ENCODE measurements at regions not wholly inside any gene's neighbourhood (a gene's known extent, or its start where the extent isn't known, plus 50 kb on each side); places are given as distances from the start of the nearest gene placed in this dataset.

DNA sequence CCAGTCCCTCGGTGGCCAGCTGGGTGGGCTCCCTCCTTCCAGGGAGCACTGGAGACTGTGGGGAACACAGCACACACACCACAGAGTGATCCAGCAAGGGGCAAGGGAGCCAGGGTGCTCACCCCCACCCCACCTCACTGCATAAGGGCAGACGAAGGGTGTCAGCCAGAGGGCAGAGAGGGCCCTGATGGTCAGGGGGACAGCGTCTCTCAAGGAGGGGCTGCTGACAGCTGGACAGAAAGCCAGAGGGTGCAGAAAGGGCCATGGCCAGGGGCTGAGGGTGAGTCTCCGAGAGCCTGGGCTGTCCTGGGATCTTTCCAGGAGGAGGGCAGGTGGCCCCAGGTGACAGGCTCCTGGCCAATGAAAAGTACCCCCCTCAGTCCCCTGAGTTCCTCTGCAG, 73.4 kb upstream of the PMEPA1 start:
- CTCF ChIA-PET = no interaction called here
- Histone ChIP-seq H3K79me2 (ENCODE audit: control insufficient read depth, insufficient read depth, low read length) (no peaks in the 10 kb centered on the region), H2AFZ (ENCODE audit: control insufficient read depth, low read depth, low read length) (no peak overlapping the region), H3K27me3 (replicated peaks in 1 of 2; ENCODE audit: control insufficient read depth in 2 of 2, insufficient read depth in 2 of 2, low read length in 1 of 2) (no peaks in the 10 kb centered on the region), H3K4me2 (ENCODE audit: control insufficient read depth, insufficient read depth) (no peak overlapping the region), H3K9me3 (replicated peaks; ENCODE audit: control insufficient read depth, insufficient read depth, low read length) (no peaks in the 10 kb centered on the region), H4K20me1 (ENCODE audit: control insufficient read depth, insufficient read depth) (no peaks in the 10 kb centered on the region), H3K9ac (ENCODE audit: control insufficient read depth, insufficient read depth, low read length) (no peak overlapping the region), H3K36me3 (ENCODE audit: control insufficient read depth in 2 of 2, insufficient read depth in 2 of 2, low read length in 1 of 2) (no peaks in the 10 kb centered on the region), H3K27ac (ENCODE audit: control insufficient read depth, insufficient read depth) (no peak overlapping the region), H3K4me1 (ENCODE audit: control insufficient read depth, insufficient read depth, low read length) (no peaks in the 10 kb centered on the region), H3K4me3 (no peak overlapping the region)
- WGBS (ENCODE audit: insufficient coverage, insufficient replicate concordance, low lambda C conversion rate, missing lambda C conversion rate) = 12% methylated on average over 4 of the region's 4 CpGs
- no TSS peak for BruUV-seq (replicated peaks)
- no peak for FAIRE-seq
- no peak for ATAC-seq
- intact Hi-C loops (cut with micrococcal nuclease; ENCODE audit: unreplicated experiment) (no loop called here), in situ Hi-C loops (cut with MboI) (no loop called here)
- SMC1A ChIA-PET (ENCODE audit: uncharacterized antibody, unreplicated experiment) = no interaction called here
- RAD21 ChIA-PET (ENCODE audit: unreplicated experiment) = no interaction called here
- no peak for TF ChIP-seq EGR1 (IDR thresholded peaks at IDR 0.05; ENCODE audit: borderline replicate concordance in 1 of 2, low read depth in 2 of 2, low read length in 2 of 2)
- POLR2A ChIA-PET = no interaction called here
- no peak for DNase-seq (ENCODE audit: low read depth, low spot score)

DNA sequence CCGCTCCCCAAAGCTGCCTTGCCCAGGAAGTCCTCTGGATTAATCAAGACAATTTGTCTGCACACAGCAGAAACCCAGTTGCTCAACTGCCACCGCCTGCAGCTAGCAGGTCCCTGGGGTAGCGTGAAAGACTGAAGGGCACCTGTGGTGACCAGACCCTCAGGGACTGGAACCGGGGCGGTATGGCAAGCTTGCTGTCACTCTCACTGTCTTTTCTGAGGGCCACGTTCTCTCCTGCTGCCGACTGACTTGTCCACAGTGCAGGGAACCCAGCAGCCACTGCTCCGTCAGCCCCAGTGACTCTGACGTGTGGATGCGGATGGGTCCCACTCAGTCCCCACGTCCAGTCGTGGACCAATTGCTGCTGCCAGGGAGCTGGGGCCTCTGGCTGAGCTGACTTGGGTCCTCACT, 72.8 kb upstream of the PMEPA1 start:
- ATAC-seq = no peak
- intact Hi-C loops (cut with micrococcal nuclease; ENCODE audit: unreplicated experiment) = no loop called here

More for the DNA sequence above, 72.8 kb upstream of the PMEPA1 start:
- no TSS peak for BruUV-seq (replicated peaks)
- Histone ChIP-seq H3K27ac (ENCODE audit: control insufficient read depth, insufficient read depth) (no peak overlapping the region), H3K4me2 (ENCODE audit: control insufficient read depth, insufficient read depth) (no peak overlapping the region), H3K4me1 (ENCODE audit: control insufficient read depth, insufficient read depth, low read length) (no peaks in the 10 kb centered on the region), H4K20me1 (ENCODE audit: control insufficient read depth, insufficient read depth) (no peaks in the 10 kb centered on the region), H3K27me3 (replicated peaks in 1 of 2; ENCODE audit: control insufficient read depth in 2 of 2, insufficient read depth in 2 of 2, low read length in 1 of 2) (no peaks in the 10 kb centered on the region), H3K79me2 (ENCODE audit: control insufficient read depth, insufficient read depth, low read length) (no peaks in the 10 kb centered on the region), H3K36me3 (ENCODE audit: control insufficient read depth in 2 of 2, insufficient read depth in 2 of 2, low read length in 1 of 2) (no peaks in the 10 kb centered on the region), H3K9me3 (replicated peaks; ENCODE audit: control insufficient read depth, insufficient read depth, low read length) (no peaks in the 10 kb centered on the region), H2AFZ (ENCODE audit: control insufficient read depth, low read depth, low read length) (no peak overlapping the region), H3K4me3 (no peak overlapping the region), H3K9ac (ENCODE audit: control insufficient read depth, insufficient read depth, low read length) (no peak overlapping the region)
- ChIA-PET SMC1A (ENCODE audit: uncharacterized antibody, unreplicated experiment) (no interaction called here), POLR2A (no interaction called here), CTCF (no interaction called here), RAD21 (ENCODE audit: unreplicated experiment) (no interaction called here)
- FAIRE-seq (no peak), DNase-seq (ENCODE audit: low read depth, low spot score) (no peak)
- WGBS (ENCODE audit: insufficient coverage, insufficient replicate concordance, low lambda C conversion rate, missing lambda C conversion rate) = 40% methylated on average over 12 of the region's 12 CpGs
- TF ChIP-seq, protein P1, sequence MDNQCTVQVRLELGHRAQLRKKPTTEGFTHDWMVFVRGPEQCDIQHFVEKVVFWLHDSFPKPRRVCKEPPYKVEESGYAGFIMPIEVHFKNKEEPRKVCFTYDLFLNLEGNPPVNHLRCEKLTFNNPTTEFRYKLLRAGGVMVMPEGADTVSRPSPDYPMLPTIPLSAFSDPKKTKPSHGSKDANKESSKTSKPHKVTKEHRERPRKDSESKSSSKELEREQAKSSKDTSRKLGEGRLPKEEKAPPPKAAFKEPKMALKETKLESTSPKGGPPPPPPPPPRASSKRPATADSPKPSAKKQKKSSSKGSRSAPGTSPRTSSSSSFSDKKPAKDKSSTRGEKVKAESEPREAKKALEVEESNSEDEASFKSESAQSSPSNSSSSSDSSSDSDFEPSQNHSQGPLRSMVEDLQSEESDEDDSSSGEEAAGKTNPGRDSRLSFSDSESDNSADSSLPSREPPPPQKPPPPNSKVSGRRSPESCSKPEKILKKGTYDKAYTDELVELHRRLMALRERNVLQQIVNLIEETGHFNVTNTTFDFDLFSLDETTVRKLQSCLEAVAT (IDR thresholded peaks at IDR 0.05) = no peak
- in situ Hi-C loops (cut with MboI) = no loop called here

Measured in GM12878 (cell line).